ENCODE measurements at regions not wholly inside any gene's neighbourhood (a gene's known extent, or its start where the extent isn't known, plus 50 kb on each side); places are given as distances from the start of the nearest gene placed in this dataset.

GRCh38 chr2:222361787-222362186 lies 62.6 kb upstream of the SGPP2 start:
- intact Hi-C loops (cut with micrococcal nuclease) = loop anchor here in 1 of 2 donors (10.0 kb wide), 1 partner anchor 63 kb away; the partner anchor contains the start of gene SGPP2
- no peaks in the 10 kb centered on the region for H3K36me3 ChIP-seq (replicated peaks in 1 of 2; ENCODE audit: control insufficient read depth in 1 of 2, insufficient read depth in 2 of 2, low read length in 2 of 2)
- H3K4me3 ChIP-seq (replicated peaks in 1 of 3; ENCODE audit: low read depth in 2 of 3, low read length in 3 of 3) = no peak overlapping the region
- Mint-ChIP-seq H3K4me3 (no peak overlapping the region), H3K27ac (no peak overlapping the region), H3K9me3 (peaks cover 0 to 8% (median 4%) of the 10 kb centered on the region in 7 donors), H3K36me3 (peaks cover 0 to 2% of the 10 kb centered on the region in 2 donors), H3K27me3 (ENCODE audit: low read depth in 3 of 3) (peaks cover 0 to 3% (median 0%) of the 10 kb centered on the region in 3 donors), H3K4me1 (peaks cover 45% of the 10 kb centered on the region)
- WGBS (ENCODE audit: insufficient coverage) = no CpG with 5 or more reads among the region's 3 CpGs
- H3K9me3 ChIP-seq (replicated peaks in 1 of 2; ENCODE audit: control insufficient read depth in 1 of 2, insufficient read depth in 1 of 2, low read length in 2 of 2) = no peaks in the 10 kb centered on the region
- TF ChIP-seq, protein P1, sequence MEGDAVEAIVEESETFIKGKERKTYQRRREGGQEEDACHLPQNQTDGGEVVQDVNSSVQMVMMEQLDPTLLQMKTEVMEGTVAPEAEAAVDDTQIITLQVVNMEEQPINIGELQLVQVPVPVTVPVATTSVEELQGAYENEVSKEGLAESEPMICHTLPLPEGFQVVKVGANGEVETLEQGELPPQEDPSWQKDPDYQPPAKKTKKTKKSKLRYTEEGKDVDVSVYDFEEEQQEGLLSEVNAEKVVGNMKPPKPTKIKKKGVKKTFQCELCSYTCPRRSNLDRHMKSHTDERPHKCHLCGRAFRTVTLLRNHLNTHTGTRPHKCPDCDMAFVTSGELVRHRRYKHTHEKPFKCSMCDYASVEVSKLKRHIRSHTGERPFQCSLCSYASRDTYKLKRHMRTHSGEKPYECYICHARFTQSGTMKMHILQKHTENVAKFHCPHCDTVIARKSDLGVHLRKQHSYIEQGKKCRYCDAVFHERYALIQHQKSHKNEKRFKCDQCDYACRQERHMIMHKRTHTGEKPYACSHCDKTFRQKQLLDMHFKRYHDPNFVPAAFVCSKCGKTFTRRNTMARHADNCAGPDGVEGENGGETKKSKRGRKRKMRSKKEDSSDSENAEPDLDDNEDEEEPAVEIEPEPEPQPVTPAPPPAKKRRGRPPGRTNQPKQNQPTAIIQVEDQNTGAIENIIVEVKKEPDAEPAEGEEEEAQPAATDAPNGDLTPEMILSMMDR (IDR thresholded peaks at IDR 0.05) = no peak
- no peaks in the 10 kb centered on the region for H3K27me3 ChIP-seq (ENCODE audit: control insufficient read depth in 2 of 2, insufficient read depth in 2 of 2, low read length in 2 of 2)
- no peaks in the 10 kb centered on the region for H3K79me2 ChIP-seq (ENCODE audit: insufficient read depth, low read length)
- H3K9ac ChIP-seq (ENCODE audit: insufficient read depth, low read length, poor library complexity, severe bottlenecking) = no peak overlapping the region
- H4K20me1 ChIP-seq (ENCODE audit: insufficient read depth, low read length) = no peaks in the 10 kb centered on the region
- peaks cover 38 to 50% of the 10 kb centered on the region in 2 donors for H3K4me1 ChIP-seq (ENCODE audit: control insufficient read depth in 1 of 2, insufficient read depth in 2 of 2, low read length in 2 of 2)
- DNase-seq = no peak
- no peak overlapping the region for H3K4me2 ChIP-seq (replicated peaks; ENCODE audit: extremely low read depth, low read length, poor library complexity, severe bottlenecking)
- no peak overlapping the region for H2AFZ ChIP-seq (ENCODE audit: insufficient read depth, low read depth, low read length, poor library complexity, severe bottlenecking)
- H3K27ac ChIP-seq (ENCODE audit: low read depth in 1 of 2, low read length in 2 of 2) = no peak overlapping the region

GRCh38 chr2:222362336-222362735 lies 62.0 kb upstream of the SGPP2 start:
- H3K9ac ChIP-seq (ENCODE audit: insufficient read depth, low read length, poor library complexity, severe bottlenecking) = no peak overlapping the region
- H3K9me3 Mint-ChIP-seq = peaks cover 0 to 8% (median 4%) of the 10 kb centered on the region in 7 donors
- H3K27me3 ChIP-seq (ENCODE audit: control insufficient read depth in 2 of 2, insufficient read depth in 2 of 2, low read length in 2 of 2) = no peaks in the 10 kb centered on the region
- peaks cover 46% of the 10 kb centered on the region for H3K4me1 Mint-ChIP-seq
- H2AFZ ChIP-seq (ENCODE audit: insufficient read depth, low read depth, low read length, poor library complexity, severe bottlenecking) = no peak overlapping the region
- no peak overlapping the region for H3K4me3 ChIP-seq (replicated peaks in 1 of 3; ENCODE audit: low read depth in 2 of 3, low read length in 3 of 3)
- no peaks in the 10 kb centered on the region for H3K9me3 ChIP-seq (replicated peaks in 1 of 2; ENCODE audit: control insufficient read depth in 1 of 2, insufficient read depth in 1 of 2, low read length in 2 of 2)
- no peaks in the 10 kb centered on the region for H3K79me2 ChIP-seq (ENCODE audit: insufficient read depth, low read length)
- no CpG with 5 or more reads among the region's 2 CpGs for WGBS (ENCODE audit: insufficient coverage)
- H3K27ac Mint-ChIP-seq = no peak overlapping the region
- peaks cover 0 to 3% (median 0%) of the 10 kb centered on the region in 3 donors for H3K27me3 Mint-ChIP-seq (ENCODE audit: low read depth in 3 of 3)
- H3K4me2 ChIP-seq (replicated peaks; ENCODE audit: extremely low read depth, low read length, poor library complexity, severe bottlenecking) = no peak overlapping the region
- H3K36me3 Mint-ChIP-seq = peaks cover 0 to 2% of the 10 kb centered on the region in 2 donors
- no peak for DNase-seq
- peaks cover 38 to 50% of the 10 kb centered on the region in 2 donors for H3K4me1 ChIP-seq (ENCODE audit: control insufficient read depth in 1 of 2, insufficient read depth in 2 of 2, low read length in 2 of 2)
- no peaks in the 10 kb centered on the region for H3K36me3 ChIP-seq (replicated peaks in 1 of 2; ENCODE audit: control insufficient read depth in 1 of 2, insufficient read depth in 2 of 2, low read length in 2 of 2)
- H3K27ac ChIP-seq (ENCODE audit: low read depth in 1 of 2, low read length in 2 of 2) = no peak overlapping the region
- intact Hi-C loops (cut with micrococcal nuclease) = loop anchor here in 1 of 2 donors (10.0 kb wide), 1 partner anchor 62 kb away; the partner anchor contains the start of gene SGPP2
- H4K20me1 ChIP-seq (ENCODE audit: insufficient read depth, low read length) = no peaks in the 10 kb centered on the region
- no peak overlapping the region for H3K4me3 Mint-ChIP-seq
- TF ChIP-seq, protein P1 (IDR thresholded peaks at IDR 0.05) = no peak
